GM21423 (cell line): ENCODE measurements at regions not wholly inside any gene's neighbourhood (a gene's known extent, or its start where the extent isn't known, plus 50 kb on each side); places are given as distances from the start of the nearest gene placed in this dataset.
"Not testable (repeated sequence)": the region's sequence is repeated elsewhere in the genome, so short reads cannot be mapped to it uniquely, and the experiment has no call there.

Experiments
- ATAC-seq: cut with Tn5 transposase; IDR thresholded peaks from one replicate; pipeline ENCODE4 v1.9.1; 2021; ENCODE audit warnings: mild to moderate bottlenecking, moderate library complexity; ENCODE audit not compliant: unreplicated experiment

DNA sequence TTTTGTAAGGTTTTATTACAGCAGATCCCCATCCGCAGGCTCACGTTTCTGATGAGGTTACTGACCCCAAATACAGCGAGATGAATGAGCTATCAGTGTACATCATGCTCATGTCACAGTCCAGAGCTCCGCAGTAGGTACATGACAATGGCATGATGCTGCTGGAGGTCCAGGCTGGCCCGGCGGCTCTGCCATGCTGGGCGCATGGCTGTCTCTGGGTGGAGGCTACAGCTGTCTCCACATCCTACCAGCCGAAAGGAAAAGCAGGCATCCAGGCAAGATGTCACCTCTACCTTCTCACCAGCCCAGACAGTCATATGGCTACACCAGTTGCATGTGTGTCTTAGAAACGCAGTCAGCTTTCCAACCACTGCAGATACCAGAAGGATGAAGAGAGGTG lies 90.9 kb upstream of the RNF32 start:
- ATAC-seq = no peak

GRCh38 chr7:156547884-156548561 lies 92.6 kb upstream of the RNF32 start:
- ATAC-seq = no peak

GRCh38 chr7:156545979-156546378 lies 94.6 kb upstream of the RNF32 start:
- ATAC-seq = no peak

DNA sequence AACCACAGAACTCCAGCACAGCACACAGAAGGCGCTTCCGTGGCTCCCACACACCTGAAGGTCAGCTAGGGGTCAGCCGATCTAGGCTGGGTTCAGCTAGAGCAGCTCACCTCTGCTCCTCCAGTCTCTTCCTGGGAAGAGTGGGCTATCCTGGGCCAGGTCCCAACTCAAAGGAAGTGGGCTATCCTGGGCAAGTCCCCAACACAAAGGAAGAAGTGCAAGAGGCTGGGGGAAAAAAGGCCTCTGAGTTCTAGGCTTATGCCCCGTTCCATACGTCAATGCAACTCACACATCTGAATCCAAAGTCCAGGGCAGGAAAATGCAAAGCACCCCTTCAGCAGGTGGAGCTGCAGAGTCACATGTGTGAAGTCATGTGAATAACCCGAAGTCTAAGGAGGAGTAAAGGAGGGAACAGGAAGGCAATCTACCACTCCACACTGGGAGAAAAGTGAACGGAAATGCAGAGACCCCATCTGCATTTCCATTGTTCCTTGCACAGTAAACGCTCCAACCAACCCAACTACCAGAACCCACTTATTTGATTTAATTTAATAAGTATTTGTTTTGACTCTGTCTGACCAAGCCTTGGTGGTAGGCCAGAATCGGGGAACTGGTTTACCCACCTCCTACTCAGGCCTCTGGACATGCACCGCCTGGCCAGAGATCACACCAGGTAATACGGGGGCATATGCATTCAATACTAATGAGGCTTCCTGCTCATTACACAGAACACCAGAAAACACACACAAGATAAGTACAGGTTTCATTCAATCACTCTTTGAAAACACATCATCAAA lies 95.5 kb upstream of the RNF32 start:
- ATAC-seq = no peak

GRCh38 chr7:156543699-156544598 lies 96.6 kb upstream of the RNF32 start:
- no peak for ATAC-seq

DNA sequence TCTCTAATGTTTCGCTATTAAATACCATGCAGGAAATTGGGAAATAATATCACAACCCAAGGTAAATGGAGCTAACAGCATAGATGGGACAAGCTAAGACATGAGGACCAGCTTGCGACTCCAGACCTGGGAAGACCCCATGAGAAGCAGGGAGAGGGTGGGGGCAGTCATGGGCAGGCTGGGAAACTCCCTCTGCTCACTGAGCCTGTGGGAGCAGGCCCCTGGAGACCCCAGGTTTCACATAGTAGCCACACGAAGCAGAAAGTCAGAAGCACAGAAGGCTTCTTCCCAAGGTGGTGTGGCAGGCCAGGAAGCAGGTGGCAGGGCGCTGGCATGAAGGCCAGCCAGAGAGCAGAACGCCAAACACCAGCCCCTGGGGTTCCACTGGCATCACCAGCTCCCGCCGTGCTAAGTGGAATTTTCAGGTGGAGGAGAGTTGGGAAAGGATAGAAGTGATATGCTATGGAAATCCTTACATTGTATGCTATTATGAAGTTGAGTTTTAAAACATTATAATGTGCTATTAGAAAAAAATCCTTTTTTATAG lies 99.9 kb upstream of the RNF32 start:
- no peak for ATAC-seq

GRCh38 chr7:156539999-156540398 lies 100.6 kb upstream of the RNF32 start:
- ATAC-seq = no peak

DNA sequence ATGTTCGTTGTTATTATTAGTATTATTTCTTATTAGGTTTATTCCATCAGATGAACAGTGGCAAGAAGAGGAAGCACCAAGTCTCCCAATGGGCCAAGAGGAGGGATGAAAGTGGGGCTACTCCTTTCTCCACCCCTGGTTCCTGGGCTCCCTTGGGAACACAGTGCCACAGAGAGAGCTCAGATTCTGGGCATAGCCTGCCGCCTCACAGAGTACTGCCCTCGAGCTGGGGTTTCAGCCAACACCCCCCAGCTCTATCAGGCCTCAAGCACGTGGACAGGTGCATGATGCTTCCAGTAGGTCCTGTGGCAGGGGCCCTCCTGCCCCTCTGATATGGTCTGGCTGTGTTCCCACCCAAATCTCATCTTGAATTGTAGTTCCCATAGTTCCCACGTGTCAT lies 103.6 kb upstream of the RNF32 start:
- ATAC-seq = no peak

DNA sequence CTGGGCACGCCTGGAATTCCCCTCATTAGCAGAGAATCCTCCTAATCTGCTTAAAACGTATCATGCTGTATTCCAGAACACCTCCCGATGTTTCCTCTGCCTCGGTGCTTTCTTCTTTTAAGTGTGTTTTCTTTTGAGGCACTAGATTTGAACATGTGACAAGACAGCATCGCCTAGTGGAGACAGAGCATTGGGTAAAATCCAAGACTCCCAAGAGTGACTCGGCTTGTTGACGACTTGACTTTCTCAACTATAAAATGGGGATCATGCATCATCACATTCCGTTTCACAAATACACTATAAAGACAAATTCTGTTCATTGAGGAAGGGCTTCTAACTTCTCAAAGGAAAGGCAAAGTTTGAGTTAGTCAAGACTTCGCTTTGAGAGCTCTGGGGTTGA lies 105.6 kb upstream of the RNF32 start:
- no peak for ATAC-seq

DNA sequence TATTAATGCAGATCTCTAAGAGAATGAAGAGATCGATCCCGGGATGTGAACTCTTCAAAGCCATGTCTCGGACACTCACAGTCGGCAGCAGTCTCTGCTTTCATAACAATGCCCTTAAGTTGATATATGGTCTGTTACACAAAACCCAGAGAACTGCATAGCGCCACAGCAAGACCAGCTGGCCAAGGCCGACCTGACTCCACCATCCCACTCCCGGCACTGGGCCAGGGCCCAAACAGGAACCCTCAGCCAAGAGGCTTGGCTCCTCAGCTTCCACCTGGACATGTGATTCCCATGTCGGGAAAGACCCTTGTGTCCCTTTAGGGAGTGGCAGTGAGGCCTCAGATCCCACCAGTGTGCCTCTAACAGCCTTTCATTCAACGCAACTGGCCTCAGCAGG lies 106.6 kb upstream of the RNF32 start:
- no peak for ATAC-seq

- ATAC-seq = no peak
Measured at GRCh38 chr7:156533420-156533819, 107.2 kb upstream of the RNF32 start.

DNA sequence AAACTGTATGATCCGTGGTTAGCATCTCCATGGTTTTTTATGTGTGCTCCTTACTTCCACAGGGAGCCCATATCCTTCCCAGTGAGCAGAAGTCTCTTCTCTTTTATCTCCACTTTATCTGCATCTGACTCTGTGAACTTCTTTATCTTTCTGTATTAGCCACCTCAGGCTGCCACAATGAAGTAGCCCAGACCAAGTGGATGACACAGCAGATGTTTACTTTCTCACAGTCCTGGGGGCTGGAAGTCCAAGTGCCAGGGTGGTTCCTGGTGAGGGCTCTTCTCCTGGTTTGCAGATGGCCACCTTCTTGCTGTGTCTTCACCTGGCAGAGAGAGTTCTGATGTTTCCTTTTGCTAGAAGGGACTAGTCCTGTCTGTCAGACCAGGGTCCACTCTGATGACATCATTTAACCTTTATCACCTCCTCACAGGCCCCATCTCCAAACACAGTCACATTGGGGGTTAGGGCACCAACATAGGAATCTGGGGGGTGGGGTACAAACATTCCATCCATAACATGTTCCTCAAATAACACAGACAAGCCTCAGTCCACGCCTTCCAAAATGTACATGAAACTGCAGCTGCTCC lies 108.5 kb upstream of the RNF32 start:
- ATAC-seq = no peak

GRCh38 chr7:156529956-156530355 lies 110.6 kb upstream of the RNF32 start:
- no peak for ATAC-seq

GRCh38 chr7:156527458-156527890 lies 113.1 kb upstream of the RNF32 start:
- no peak for ATAC-seq

- ATAC-seq = no peak
Measured at GRCh38 chr7:156524818-156525597, 115.6 kb upstream of the RNF32 start.

GRCh38 chr7:156523447-156524048 lies 117.0 kb upstream of the RNF32 start:
- ATAC-seq = no peak

DNA sequence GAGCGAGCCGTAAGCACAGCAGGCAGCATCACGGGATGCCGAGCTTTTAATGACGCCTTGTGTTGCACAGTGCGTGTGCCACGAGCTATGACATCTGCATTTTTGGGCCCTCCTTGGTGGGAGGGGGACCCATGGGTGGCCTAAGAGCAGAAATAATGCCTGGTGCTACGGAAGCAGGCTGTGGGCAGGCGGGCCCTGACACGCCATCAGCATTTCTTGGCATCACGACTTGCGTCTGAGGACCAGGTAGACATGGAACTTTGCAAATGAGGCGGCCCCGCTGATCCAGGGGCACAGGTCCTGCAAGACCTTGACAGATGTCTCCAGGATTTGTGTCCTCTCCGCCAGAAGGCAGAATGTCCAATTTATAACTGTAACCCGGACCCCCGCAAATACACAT lies 117.8 kb upstream of the RNF32 start:
- no peak for ATAC-seq

GRCh38 chr7:156519070-156519469 lies 121.5 kb upstream of the RNF32 start:
- ATAC-seq = no peak

DNA sequence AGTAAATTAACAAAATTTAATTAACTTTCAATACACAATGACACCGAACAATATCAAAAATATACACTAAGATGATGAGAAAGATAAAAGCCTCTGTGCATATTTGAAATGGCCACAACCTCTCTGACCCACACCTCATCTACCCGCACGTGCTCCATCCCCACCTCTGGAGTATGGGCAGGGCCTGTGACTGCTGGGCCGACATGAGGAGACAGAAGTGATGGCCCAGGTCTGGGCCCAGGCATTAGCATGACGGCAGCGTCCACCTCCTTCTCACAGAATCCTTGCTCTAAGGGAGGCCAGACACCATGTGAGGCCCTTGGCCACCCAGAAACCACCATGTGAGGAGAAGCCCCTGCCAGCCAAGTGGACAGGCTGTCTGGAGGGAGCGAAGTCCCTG lies 122.1 kb upstream of the RNF32 start:
- ATAC-seq = no peak

- ATAC-seq = not testable (repeated sequence)
Measured at GRCh38 chr7:156517858-156518257, 122.7 kb upstream of the RNF32 start.
